ENCODE measurements at regions not wholly inside any gene's neighbourhood (a gene's known extent, or its start where the extent isn't known, plus 50 kb on each side); places are given as distances from the start of the nearest gene placed in this dataset.
"Not testable (repeated sequence)": the region's sequence is repeated elsewhere in the genome, so short reads cannot be mapped to it uniquely, and the experiment has no call there.

- DNase-seq: no peak
- no peak for TF ChIP-seq CTCF (IDR thresholded peaks at IDR 0.05)
- H3K36me3 ChIP-seq (ENCODE audit: insufficient read depth in 1 of 2, low read depth in 1 of 2): no peaks in the 10 kb centered on the region
- H3K4me3 ChIP-seq: no peak overlapping the region
- no peaks in the 10 kb centered on the region for H3K27me3 ChIP-seq (ENCODE audit: insufficient read depth in 3 of 3, low read length in 2 of 3)
- no peaks in the 10 kb centered on the region for H3K4me1 ChIP-seq
- no peak overlapping the region for H3K27ac ChIP-seq
- no peaks in the 10 kb centered on the region for H3K9me3 ChIP-seq
- 85 to 91% (median 90%) methylated on average over 3 of the region's 3 CpGs for WGBS, 3 donors
- no peak for ATAC-seq
- intact Hi-C loops (cut with DNase I): no loop called here
Observed at GRCh38 chr6:81353262-81353661, 399.2 kb downstream of the TENT5A start.

GRCh38 chr6:81344026-81344425 is 408.5 kb downstream of the TENT5A start:
- H3K9me3 ChIP-seq; H3K36me3 ChIP-seq (ENCODE audit: insufficient read depth in 1 of 2, low read depth in 1 of 2); DNase-seq; ATAC-seq; H3K27me3 ChIP-seq (ENCODE audit: insufficient read depth in 3 of 3, low read length in 2 of 3); H3K27ac ChIP-seq; intact Hi-C loops (cut with DNase I); H3K4me1 ChIP-seq; H3K4me3 ChIP-seq: not testable (repeated sequence)
- WGBS, 3 donors: 83 to 93% (median 86%) methylated on average over 8 of the region's 8 CpGs

GRCh38 chr6:81340946-81341345 is 411.5 kb downstream of the TENT5A start:
- no peaks in the 10 kb centered on the region for H3K36me3 ChIP-seq (ENCODE audit: insufficient read depth in 1 of 2, low read depth in 1 of 2)
- 81 to 87% (median 84%) methylated on average over 4 of the region's 4 CpGs for WGBS, 3 donors

GRCh38 chr6:81331526-81331925 is 421.0 kb downstream of the TENT5A start:
- Histone ChIP-seq H3K27me3 (ENCODE audit: insufficient read depth in 3 of 3, low read length in 2 of 3) (no peaks in the 10 kb centered on the region), H3K36me3 (ENCODE audit: insufficient read depth in 1 of 2, low read depth in 1 of 2) (no peaks in the 10 kb centered on the region), H3K9me3 (no peaks in the 10 kb centered on the region), H3K4me3 (no peak overlapping the region), H3K4me1 (no peaks in the 10 kb centered on the region), H3K27ac (no peak overlapping the region)
- WGBS, 3 donors: 75 to 86% (median 81%) methylated on average over 1 of the region's 1 CpG
- ATAC-seq (no peak), DNase-seq (no peak)
- intact Hi-C loops (cut with DNase I): no loop called here
- no peak for TF ChIP-seq CTCF (IDR thresholded peaks at IDR 0.05)

More at GRCh38 chr6:81340946-81341345, 411.5 kb downstream of the TENT5A start:
- intact Hi-C loops (cut with DNase I): no loop called here
- Histone ChIP-seq H3K27ac (no peak overlapping the region), H3K27me3 (ENCODE audit: insufficient read depth in 3 of 3, low read length in 2 of 3) (no peaks in the 10 kb centered on the region), H3K4me1 (no peaks in the 10 kb centered on the region), H3K4me3 (no peak overlapping the region), H3K9me3 (no peaks in the 10 kb centered on the region)
- no peak for ATAC-seq
- DNase-seq: no peak
- no peak for TF ChIP-seq CTCF (IDR thresholded peaks at IDR 0.05)

GRCh38 chr6:81328700-81329099 is 423.8 kb downstream of the TENT5A start:
- Histone ChIP-seq H3K4me3 (no peak overlapping the region), H3K27ac (no peak overlapping the region), H3K27me3 (ENCODE audit: insufficient read depth in 3 of 3, low read length in 2 of 3) (no peaks in the 10 kb centered on the region), H3K36me3 (ENCODE audit: insufficient read depth in 1 of 2, low read depth in 1 of 2) (no peaks in the 10 kb centered on the region), H3K9me3 (no peaks in the 10 kb centered on the region), H3K4me1 (no peaks in the 10 kb centered on the region)
- no peak for ATAC-seq
- no peak for TF ChIP-seq CTCF (IDR thresholded peaks at IDR 0.05)
- WGBS, 3 donors: 76 to 86% (median 78%) methylated on average over 2 of the region's 2 CpGs
- intact Hi-C loops (cut with DNase I): no loop called here
- no peak for DNase-seq

Data from psoas muscle (tissue), 7 donors.